ENCODE measurements at regions not wholly inside any gene's neighbourhood (a gene's known extent, or its start where the extent isn't known, plus 50 kb on each side); places are given as distances from the start of the nearest gene placed in this dataset.

DNA sequence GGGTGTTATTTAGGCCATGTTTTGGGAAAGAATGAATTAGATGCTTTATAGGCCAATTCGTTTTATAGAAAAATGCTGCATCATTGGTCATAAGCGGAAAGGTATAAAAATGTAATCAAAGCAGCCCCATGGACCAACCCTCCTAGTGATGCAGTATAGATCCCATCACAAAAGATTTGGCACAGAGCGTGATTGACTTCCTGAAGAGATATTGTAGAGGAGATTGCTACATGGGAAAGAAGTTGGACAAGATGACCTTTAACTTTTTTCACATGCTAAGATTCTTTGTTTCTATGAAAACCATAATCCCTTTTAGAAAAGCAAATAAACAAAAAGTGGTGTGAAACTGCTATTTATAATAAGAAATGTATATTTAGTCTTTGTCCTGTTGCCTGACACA, 136.5 kb upstream of the FNDC3A start:
- H3K4me2 ChIP-seq, result no peak overlapping the region
- no peak overlapping the region for H3K4me3 Mint-ChIP-seq
- no peaks in the 10 kb centered on the region for H3K27me3 Mint-ChIP-seq (ENCODE audit: insufficient read depth, low read depth, poor library complexity)
- peaks cover 4% of the 10 kb centered on the region; the same call in 2 of the 3 replicates for H3K36me3 Mint-ChIP-seq (ENCODE audit: low read depth)
- DNase-seq (ENCODE audit: low spot score) (no peak), ATAC-seq (no peak)
- H3K4me1 Mint-ChIP-seq, result peaks cover 21% of the 10 kb centered on the region
- H3F3A ChIP-seq (replicated peaks; ENCODE audit: low read depth), result no peaks in the 10 kb centered on the region
- H3K27me3 ChIP-seq (ENCODE audit: insufficient read depth), result no peaks in the 10 kb centered on the region
- H3K4me3 ChIP-seq, result no peak overlapping the region
- H3K79me2 ChIP-seq (replicated peaks; ENCODE audit: insufficient read depth), result no peaks in the 10 kb centered on the region
- H3K27ac Mint-ChIP-seq, result no peak overlapping the region
- H3K27ac ChIP-seq (ENCODE audit: low read depth), result no peak overlapping the region
- no peaks in the 10 kb centered on the region for H4K20me1 ChIP-seq (replicated peaks; ENCODE audit: insufficient read depth)
- peaks cover 9% of the 10 kb centered on the region; the same call in 1 of the 2 replicates for H3K9me2 ChIP-seq (ENCODE audit: insufficient read depth)
- H3K4me1 ChIP-seq (ENCODE audit: insufficient read depth), result peaks cover 2% of the 10 kb centered on the region; the same call in 1 of the 2 replicates
- TF ChIP-seq NANOG (IDR thresholded peaks at IDR 0.05; ENCODE audit: borderline replicate concordance) (no peak), POLR2AphosphoS5 (IDR thresholded peaks at IDR 0.05; ENCODE audit: low read depth) (no peak), ZNF114 (CRISPR knock-in tag; IDR thresholded peaks at IDR 0.05) (no peak), STAT1 (IDR thresholded peaks at IDR 0.05; ENCODE audit: unreplicated experiment) (no peak), JUNB (IDR thresholded peaks at IDR 0.05; ENCODE audit: unreplicated experiment) (no peak), ZNF331 (CRISPR knock-in tag; IDR thresholded peaks at IDR 0.05; ENCODE audit: low read depth) (no peak), EZH2 (IDR thresholded peaks at IDR 0.05; ENCODE audit: low read depth, unreplicated experiment) (no peak), EZH2phosphoT487 (IDR thresholded peaks at IDR 0.05; ENCODE audit: unreplicated experiment) (no peak), CREB1 (CRISPR knock-in tag; IDR thresholded peaks at IDR 0.05; ENCODE audit: low read depth) (no peak)
- TF ChIP-seq, protein P1, sequence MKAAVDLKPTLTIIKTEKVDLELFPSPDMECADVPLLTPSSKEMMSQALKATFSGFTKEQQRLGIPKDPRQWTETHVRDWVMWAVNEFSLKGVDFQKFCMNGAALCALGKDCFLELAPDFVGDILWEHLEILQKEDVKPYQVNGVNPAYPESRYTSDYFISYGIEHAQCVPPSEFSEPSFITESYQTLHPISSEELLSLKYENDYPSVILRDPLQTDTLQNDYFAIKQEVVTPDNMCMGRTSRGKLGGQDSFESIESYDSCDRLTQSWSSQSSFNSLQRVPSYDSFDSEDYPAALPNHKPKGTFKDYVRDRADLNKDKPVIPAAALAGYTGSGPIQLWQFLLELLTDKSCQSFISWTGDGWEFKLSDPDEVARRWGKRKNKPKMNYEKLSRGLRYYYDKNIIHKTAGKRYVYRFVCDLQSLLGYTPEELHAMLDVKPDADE (IDR thresholded peaks at IDR 0.05), result no peak
- TF ChIP-seq, protein P2, sequence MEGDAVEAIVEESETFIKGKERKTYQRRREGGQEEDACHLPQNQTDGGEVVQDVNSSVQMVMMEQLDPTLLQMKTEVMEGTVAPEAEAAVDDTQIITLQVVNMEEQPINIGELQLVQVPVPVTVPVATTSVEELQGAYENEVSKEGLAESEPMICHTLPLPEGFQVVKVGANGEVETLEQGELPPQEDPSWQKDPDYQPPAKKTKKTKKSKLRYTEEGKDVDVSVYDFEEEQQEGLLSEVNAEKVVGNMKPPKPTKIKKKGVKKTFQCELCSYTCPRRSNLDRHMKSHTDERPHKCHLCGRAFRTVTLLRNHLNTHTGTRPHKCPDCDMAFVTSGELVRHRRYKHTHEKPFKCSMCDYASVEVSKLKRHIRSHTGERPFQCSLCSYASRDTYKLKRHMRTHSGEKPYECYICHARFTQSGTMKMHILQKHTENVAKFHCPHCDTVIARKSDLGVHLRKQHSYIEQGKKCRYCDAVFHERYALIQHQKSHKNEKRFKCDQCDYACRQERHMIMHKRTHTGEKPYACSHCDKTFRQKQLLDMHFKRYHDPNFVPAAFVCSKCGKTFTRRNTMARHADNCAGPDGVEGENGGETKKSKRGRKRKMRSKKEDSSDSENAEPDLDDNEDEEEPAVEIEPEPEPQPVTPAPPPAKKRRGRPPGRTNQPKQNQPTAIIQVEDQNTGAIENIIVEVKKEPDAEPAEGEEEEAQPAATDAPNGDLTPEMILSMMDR (conservative IDR thresholded peaks at IDR 0.05; ENCODE audit: low read depth in 2 of 2), result no peak
- TF ChIP-seq, protein P3, sequence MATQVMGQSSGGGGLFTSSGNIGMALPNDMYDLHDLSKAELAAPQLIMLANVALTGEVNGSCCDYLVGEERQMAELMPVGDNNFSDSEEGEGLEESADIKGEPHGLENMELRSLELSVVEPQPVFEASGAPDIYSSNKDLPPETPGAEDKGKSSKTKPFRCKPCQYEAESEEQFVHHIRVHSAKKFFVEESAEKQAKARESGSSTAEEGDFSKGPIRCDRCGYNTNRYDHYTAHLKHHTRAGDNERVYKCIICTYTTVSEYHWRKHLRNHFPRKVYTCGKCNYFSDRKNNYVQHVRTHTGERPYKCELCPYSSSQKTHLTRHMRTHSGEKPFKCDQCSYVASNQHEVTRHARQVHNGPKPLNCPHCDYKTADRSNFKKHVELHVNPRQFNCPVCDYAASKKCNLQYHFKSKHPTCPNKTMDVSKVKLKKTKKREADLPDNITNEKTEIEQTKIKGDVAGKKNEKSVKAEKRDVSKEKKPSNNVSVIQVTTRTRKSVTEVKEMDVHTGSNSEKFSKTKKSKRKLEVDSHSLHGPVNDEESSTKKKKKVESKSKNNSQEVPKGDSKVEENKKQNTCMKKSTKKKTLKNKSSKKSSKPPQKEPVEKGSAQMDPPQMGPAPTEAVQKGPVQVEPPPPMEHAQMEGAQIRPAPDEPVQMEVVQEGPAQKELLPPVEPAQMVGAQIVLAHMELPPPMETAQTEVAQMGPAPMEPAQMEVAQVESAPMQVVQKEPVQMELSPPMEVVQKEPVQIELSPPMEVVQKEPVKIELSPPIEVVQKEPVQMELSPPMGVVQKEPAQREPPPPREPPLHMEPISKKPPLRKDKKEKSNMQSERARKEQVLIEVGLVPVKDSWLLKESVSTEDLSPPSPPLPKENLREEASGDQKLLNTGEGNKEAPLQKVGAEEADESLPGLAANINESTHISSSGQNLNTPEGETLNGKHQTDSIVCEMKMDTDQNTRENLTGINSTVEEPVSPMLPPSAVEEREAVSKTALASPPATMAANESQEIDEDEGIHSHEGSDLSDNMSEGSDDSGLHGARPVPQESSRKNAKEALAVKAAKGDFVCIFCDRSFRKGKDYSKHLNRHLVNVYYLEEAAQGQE (IDR thresholded peaks at IDR 0.05; ENCODE audit: unreplicated experiment), result no peak
- TF ChIP-seq, protein P4, sequence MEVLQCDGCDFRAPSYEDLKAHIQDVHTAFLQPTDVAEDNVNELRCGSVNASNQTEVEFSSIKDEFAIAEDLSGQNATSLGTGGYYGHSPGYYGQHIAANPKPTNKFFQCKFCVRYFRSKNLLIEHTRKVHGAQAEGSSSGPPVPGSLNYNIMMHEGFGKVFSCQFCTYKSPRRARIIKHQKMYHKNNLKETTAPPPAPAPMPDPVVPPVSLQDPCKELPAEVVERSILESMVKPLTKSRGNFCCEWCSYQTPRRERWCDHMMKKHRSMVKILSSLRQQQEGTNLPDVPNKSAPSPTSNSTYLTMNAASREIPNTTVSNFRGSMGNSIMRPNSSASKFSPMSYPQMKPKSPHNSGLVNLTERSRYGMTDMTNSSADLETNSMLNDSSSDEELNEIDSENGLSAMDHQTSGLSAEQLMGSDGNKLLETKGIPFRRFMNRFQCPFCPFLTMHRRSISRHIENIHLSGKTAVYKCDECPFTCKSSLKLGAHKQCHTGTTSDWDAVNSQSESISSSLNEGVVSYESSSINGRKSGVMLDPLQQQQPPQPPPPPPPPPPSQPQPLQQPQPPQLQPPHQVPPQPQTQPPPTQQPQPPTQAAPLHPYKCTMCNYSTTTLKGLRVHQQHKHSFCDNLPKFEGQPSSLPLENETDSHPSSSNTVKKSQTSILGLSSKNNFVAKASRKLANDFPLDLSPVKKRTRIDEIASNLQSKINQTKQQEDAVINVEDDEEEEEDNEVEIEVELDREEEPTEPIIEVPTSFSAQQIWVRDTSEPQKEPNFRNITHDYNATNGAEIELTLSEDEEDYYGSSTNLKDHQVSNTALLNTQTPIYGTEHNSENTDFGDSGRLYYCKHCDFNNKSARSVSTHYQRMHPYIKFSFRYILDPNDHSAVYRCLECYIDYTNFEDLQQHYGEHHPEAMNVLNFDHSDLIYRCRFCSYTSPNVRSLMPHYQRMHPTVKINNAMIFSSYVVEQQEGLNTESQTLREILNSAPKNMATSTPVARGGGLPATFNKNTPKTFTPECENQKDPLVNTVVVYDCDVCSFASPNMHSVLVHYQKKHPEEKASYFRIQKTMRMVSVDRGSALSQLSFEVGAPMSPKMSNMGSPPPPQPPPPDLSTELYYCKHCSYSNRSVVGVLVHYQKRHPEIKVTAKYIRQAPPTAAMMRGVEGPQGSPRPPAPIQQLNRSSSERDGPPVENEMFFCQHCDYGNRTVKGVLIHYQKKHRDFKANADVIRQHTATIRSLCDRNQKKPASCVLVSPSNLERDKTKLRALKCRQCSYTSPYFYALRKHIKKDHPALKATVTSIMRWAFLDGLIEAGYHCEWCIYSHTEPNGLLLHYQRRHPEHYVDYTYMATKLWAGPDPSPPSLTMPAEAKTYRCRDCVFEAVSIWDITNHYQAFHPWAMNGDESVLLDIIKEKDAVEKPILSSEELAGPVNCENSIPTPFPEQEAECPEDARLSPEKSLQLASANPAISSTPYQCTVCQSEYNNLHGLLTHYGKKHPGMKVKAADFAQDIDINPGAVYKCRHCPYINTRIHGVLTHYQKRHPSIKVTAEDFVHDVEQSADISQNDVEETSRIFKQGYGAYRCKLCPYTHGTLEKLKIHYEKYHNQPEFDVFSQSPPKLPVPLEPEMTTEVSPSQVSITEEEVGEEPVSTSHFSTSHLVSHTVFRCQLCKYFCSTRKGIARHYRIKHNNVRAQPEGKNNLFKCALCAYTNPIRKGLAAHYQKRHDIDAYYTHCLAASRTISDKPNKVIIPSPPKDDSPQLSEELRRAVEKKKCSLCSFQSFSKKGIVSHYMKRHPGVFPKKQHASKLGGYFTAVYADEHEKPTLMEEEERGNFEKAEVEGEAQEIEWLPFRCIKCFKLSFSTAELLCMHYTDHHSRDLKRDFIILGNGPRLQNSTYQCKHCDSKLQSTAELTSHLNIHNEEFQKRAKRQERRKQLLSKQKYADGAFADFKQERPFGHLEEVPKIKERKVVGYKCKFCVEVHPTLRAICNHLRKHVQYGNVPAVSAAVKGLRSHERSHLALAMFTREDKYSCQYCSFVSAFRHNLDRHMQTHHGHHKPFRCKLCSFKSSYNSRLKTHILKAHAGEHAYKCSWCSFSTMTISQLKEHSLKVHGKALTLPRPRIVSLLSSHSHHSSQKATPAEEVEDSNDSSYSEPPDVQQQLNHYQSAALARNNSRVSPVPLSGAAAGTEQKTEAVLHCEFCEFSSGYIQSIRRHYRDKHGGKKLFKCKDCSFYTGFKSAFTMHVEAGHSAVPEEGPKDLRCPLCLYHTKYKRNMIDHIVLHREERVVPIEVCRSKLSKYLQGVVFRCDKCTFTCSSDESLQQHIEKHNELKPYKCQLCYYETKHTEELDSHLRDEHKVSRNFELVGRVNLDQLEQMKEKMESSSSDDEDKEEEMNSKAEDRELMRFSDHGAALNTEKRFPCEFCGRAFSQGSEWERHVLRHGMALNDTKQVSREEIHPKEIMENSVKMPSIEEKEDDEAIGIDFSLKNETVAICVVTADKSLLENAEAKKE (CRISPR knock-in tag; IDR thresholded peaks at IDR 0.05), result no peak
- H2AFZ ChIP-seq, result no peak overlapping the region
- H3K36me3 ChIP-seq (ENCODE audit: insufficient read depth), result no peaks in the 10 kb centered on the region
- peaks cover 6% of the 10 kb centered on the region; the same call in 2 of the 3 replicates for H3K9me3 Mint-ChIP-seq
